PC-3 (cell line): ENCODE measurements at regions not wholly inside any gene's neighbourhood (a gene's known extent, or its start where the extent isn't known, plus 50 kb on each side); places are given as distances from the start of the nearest gene placed in this dataset.

Source experiments
- ATAC-seq: fragments of 200-7000 bp; cut with Tn5 transposase; 2 replicates; pipeline ENCODE4 v1.9.1; 2020; ENCODE audit warnings: mild to moderate bottlenecking, moderate library complexity
- BruUV-seq: library from RNA; stranded (reverse); fragments of 400-500 nt; replicated peaks from 2 replicates; lab custom pipeline; 2021; lab: Mats Ljungman, UMichigan
- CTCF ChIA-PET: fragments of 300-600 bp; sonication (Branson Sonifier 250); formaldehyde crosslinking; loops from one replicate; lab custom pipeline; 2022; ENCODE audit warnings: antibody characterized with exemption; lab: Charles Lee
- POLR2A ChIA-PET: fragments of 300-600 bp; sonication (Branson Sonifier 250); formaldehyde crosslinking; loops from one replicate; lab custom pipeline; 2022; ENCODE audit warnings: antibody characterized with exemption; ENCODE audit not compliant: unreplicated experiment; lab: Charles Lee
- DNase-seq: peaks from one replicate; pipeline ENCODE4 v3.0.0-alpha.2; 2015
- H2AFZ ChIP-seq: fragments of 300-600 bp; sonication (generic); 2 replicates; pipeline ENCODE4 v1.6.0; 2016; ENCODE audit warnings: antibody characterized with exemption, low read length
- H3F3A ChIP-seq: fragments of 300-600 bp; sonication (generic); one replicate; pipeline ENCODE4 v1.6.0; 2017; ENCODE audit warnings: antibody characterized with exemption, low read length, control low read depth, mild to moderate bottlenecking; ENCODE audit not compliant: unreplicated experiment
- H3K27ac ChIP-seq: fragments of 300-600 bp; sonication (generic); 2 replicates; pipeline ENCODE4 v1.5.1; 2016; ENCODE audit warnings: mild to moderate bottlenecking, low read length
- H3K27me3 ChIP-seq: fragments of 300-600 bp; sonication (generic); 2 replicates; pipeline ENCODE4 v1.6.1; 2016; ENCODE audit warnings: low read length, mixed read lengths
- H3K36me3 ChIP-seq: fragments of 300-600 bp; sonication (generic); 2 replicates; pipeline ENCODE4 v1.6.1; 2016; ENCODE audit warnings: low read depth, mixed run types, low read length, mixed read lengths
- H3K4me1 ChIP-seq: fragments of 300-600 bp; sonication (generic); 2 replicates; pipeline ENCODE4 v1.5.1; 2016; ENCODE audit warnings: low read length; ENCODE audit not compliant: insufficient read depth
- H3K4me2 ChIP-seq: fragments of 300-600 bp; sonication (generic); 2 replicates; pipeline ENCODE4 v1.6.0; 2016; ENCODE audit warnings: low read length
- H3K4me3 ChIP-seq: fragments of 300-600 bp; sonication (generic); 2 replicates; pipeline ENCODE4 v1.5.1; 2016; ENCODE audit warnings: mild to moderate bottlenecking, low read length, mixed read lengths
- H3K79me2 ChIP-seq: fragments of 300-600 bp; sonication (generic); 2 replicates; pipeline ENCODE4 v1.6.1; 2017; ENCODE audit warnings: low read length, mixed read lengths
- H3K9ac ChIP-seq: fragments of 300-600 bp; sonication (generic); 2 replicates; pipeline ENCODE4 v1.6.0; 2016; ENCODE audit warnings: mild to moderate bottlenecking, low read length
- H3K9me2 ChIP-seq: fragments of 300-600 bp; sonication (generic); replicated peaks from 2 replicates; pipeline ENCODE4 v1.6.1; 2016; ENCODE audit warnings: mixed run types, low read length, mixed read lengths
- H3K9me3 ChIP-seq: fragments of 300-600 bp; sonication (generic); 2 replicates; pipeline ENCODE4 v1.6.1; 2016; ENCODE audit warnings: low read length, mixed read lengths
- H4K20me1 ChIP-seq: fragments of 300-600 bp; sonication (generic); 2 replicates; pipeline ENCODE4 v1.6.1; 2016; ENCODE audit warnings: low read length, mixed read lengths
- EZH2 ChIP-seq: fragments of 300-600 bp; sonication (generic); IDR thresholded peaks from one replicate; pipeline ENCODE4 v1.6.1; 2017; ENCODE audit warnings: antibody characterized with exemption, mild to moderate bottlenecking, low read length; ENCODE audit not compliant: unreplicated experiment
- EZH2phosphoT487 ChIP-seq: fragments of 300-600 bp; sonication (generic); IDR thresholded peaks from 2 replicates; pipeline ENCODE4 v1.6.1; 2018; ENCODE audit warnings: mild to moderate bottlenecking, antibody characterized with exemption, low read length, borderline replicate concordance
- intact Hi-C: fragments of 100-400 bp; cut with micrococcal nuclease; formaldehyde crosslinking; loops from 2 replicates; pipeline ENCODE4 v1.9.0; 2023
- TF ChIP-seq, protein P1 (sequence below): fragments of 300-600 bp; sonication (generic); conservative IDR thresholded peaks from 2 replicates; pipeline ENCODE4 v1.5.1; 2017; ENCODE audit warnings: antibody characterized with exemption, low read depth, mild to moderate bottlenecking, low read length

DNA sequence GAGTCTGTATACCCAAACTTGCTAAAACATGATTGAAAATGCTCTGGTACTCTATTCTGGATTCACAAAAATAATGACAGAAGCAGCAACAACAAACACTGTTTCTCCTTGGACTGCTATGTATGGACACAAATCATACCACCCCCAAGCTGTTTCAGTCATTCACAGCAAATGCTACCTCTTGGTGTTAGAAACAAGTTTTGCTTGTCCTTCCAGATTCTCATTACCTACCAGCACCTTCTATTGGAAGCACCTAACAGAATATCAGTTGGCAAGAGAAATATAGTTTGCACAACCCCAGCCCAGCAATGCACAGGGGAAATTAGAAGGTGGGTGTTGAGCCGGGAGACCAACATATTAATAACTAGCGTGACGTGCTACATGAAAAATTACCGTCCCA, 1950.9 kb downstream of the C4orf33 start:
- H4K20me1 ChIP-seq: no peaks in the 10 kb centered on the region
- no peaks in the 10 kb centered on the region for H3K9me2 ChIP-seq
- H3F3A ChIP-seq: no peaks in the 10 kb centered on the region
- CTCF ChIA-PET: no interaction called here
- H3K79me2 ChIP-seq: no peaks in the 10 kb centered on the region
- no peak overlapping the region for H3K4me2 ChIP-seq
- no peak overlapping the region for H3K4me3 ChIP-seq
- H3K9me3 ChIP-seq: no peaks in the 10 kb centered on the region
- POLR2A ChIA-PET: no interaction called here
- H2AFZ ChIP-seq: no peak overlapping the region
- no peak for DNase-seq
- no peaks in the 10 kb centered on the region for H3K36me3 ChIP-seq
- H3K27ac ChIP-seq: no peak overlapping the region
- no peak for TF ChIP-seq EZH2
- TF ChIP-seq, protein P1, sequence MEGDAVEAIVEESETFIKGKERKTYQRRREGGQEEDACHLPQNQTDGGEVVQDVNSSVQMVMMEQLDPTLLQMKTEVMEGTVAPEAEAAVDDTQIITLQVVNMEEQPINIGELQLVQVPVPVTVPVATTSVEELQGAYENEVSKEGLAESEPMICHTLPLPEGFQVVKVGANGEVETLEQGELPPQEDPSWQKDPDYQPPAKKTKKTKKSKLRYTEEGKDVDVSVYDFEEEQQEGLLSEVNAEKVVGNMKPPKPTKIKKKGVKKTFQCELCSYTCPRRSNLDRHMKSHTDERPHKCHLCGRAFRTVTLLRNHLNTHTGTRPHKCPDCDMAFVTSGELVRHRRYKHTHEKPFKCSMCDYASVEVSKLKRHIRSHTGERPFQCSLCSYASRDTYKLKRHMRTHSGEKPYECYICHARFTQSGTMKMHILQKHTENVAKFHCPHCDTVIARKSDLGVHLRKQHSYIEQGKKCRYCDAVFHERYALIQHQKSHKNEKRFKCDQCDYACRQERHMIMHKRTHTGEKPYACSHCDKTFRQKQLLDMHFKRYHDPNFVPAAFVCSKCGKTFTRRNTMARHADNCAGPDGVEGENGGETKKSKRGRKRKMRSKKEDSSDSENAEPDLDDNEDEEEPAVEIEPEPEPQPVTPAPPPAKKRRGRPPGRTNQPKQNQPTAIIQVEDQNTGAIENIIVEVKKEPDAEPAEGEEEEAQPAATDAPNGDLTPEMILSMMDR: no peak
- no peak for TF ChIP-seq EZH2phosphoT487
- intact Hi-C loops: no loop called here
- no peaks in the 10 kb centered on the region for H3K4me1 ChIP-seq
- no TSS peak for BruUV-seq
- ATAC-seq: no peak
- no peaks in the 10 kb centered on the region for H3K27me3 ChIP-seq
- H3K9ac ChIP-seq: no peak overlapping the region

DNA sequence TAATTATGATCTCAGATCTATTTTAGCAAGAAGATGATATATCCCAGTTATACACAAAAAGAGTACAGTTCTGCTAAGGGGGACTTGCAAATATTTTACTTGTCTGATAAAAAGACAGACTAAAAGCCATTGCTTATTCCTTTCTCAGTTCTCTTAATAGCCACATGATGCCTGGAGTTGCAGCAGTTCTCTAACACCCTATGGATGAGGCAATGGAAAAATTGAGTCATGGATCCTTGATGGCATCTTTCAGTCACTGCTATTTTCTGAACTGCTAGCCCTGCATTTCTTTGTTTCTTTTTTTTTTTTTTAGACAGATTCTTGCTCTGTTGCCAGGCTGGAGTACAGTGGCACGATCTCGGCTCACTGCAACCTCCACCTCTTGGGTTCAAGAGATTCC, 1956.7 kb downstream of the C4orf33 start:
- no peak for DNase-seq

DNA sequence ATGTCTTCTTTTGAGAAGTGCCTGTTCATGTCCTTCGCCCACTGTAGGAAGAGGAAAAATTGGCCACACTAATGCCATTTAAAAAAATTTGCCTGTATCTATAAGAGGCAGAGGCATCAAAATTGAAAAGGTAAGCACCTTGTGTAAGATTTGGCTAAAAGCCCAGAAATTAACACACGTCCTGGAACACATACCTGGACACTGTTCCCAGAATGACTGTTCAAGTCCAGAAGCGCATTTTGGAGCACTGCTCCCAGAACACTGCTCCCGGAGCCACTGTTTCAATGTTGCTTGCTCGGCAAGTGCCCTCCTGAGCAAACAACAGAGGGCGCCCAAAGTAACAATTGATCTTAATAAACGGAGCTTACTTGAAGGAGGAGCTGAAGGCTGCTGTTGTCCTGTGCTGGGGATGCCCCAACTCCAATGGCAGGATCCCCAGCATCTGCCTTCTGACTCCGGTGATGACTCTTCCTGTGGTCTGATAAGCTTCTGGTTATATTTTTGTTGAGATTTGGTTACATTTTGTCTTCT, 1958.6 kb downstream of the C4orf33 start:
- Histone ChIP-seq H3K9me3 (no peaks in the 10 kb centered on the region), H3F3A (no peaks in the 10 kb centered on the region), H2AFZ (no peak overlapping the region), H3K36me3 (no peaks in the 10 kb centered on the region), H3K79me2 (no peaks in the 10 kb centered on the region), H3K9ac (no peak overlapping the region), H3K27me3 (no peaks in the 10 kb centered on the region), H3K4me1 (no peaks in the 10 kb centered on the region), H3K27ac (no peak overlapping the region), H3K9me2 (no peaks in the 10 kb centered on the region), H4K20me1 (no peaks in the 10 kb centered on the region), H3K4me2 (no peak overlapping the region), H3K4me3 (no peak overlapping the region)
- intact Hi-C loops: no loop called here
- ATAC-seq: no peak
- no TSS peak for BruUV-seq
- ChIA-PET CTCF (no interaction called here), POLR2A (no interaction called here)
- TF ChIP-seq EZH2phosphoT487: no peak
- no peak for TF ChIP-seq EZH2
- TF ChIP-seq, protein P1: no peak
- DNase-seq: no peak

More for the DNA sequence above, 1956.7 kb downstream of the C4orf33 start:
- ChIA-PET CTCF (no interaction called here), POLR2A (no interaction called here)
- Histone ChIP-seq H3K4me2 (no peak overlapping the region), H3K4me1 (no peaks in the 10 kb centered on the region), H3K79me2 (no peaks in the 10 kb centered on the region), H3F3A (no peaks in the 10 kb centered on the region), H3K36me3 (no peaks in the 10 kb centered on the region), H3K9me3 (no peaks in the 10 kb centered on the region), H3K4me3 (no peak overlapping the region), H3K27ac (no peak overlapping the region), H3K27me3 (no peaks in the 10 kb centered on the region), H3K9me2 (no peaks in the 10 kb centered on the region), H4K20me1 (no peaks in the 10 kb centered on the region), H2AFZ (no peak overlapping the region), H3K9ac (no peak overlapping the region)
- intact Hi-C loops: no loop called here
- ATAC-seq: no peak
- BruUV-seq: no TSS peak
- TF ChIP-seq, protein P1: no peak
- TF ChIP-seq EZH2 (no peak), EZH2phosphoT487 (no peak)
